NCI-H82 treated with DMSO at 0.1 percent for 48 hours (cell line): ENCODE measurements at regions not wholly inside any gene's neighbourhood (a gene's known extent, or its start where the extent isn't known, plus 50 kb on each side); places are given as distances from the start of the nearest gene placed in this dataset.
A peak's percentile ranks its signal among the peaks of the same experiment; 100 is the strongest.

Source experiments
- DNase-seq: peaks from one replicate; lab custom pipeline; 2025; ENCODE audit not compliant: unreplicated experiment; lab: John Stamatoyannopoulos, UW

DNA sequence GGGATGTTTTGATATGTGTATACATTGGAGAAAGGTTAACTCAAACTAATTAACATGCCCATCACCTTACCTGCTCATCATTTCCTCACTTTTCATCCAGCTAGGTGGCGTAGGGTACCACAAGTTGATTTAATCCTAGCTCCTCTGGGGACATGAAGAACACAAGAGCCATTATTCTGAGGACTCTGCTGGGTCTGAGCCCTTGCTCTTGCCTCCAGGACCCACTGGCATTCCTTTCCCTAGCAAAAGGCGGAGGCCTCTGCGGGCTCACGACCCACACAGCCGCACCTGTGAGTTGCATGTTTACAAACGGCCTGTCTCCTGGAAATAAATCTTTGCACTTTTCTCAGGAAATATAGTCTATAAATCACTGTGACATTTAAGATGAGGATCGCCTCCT lies 871.9 kb downstream of the TBC1D22A start:
- DNase-seq = no peak

GRCh38 chr22:47633111-47633510 lies 870.7 kb downstream of the TBC1D22A start:
- DNase-seq = no peak

DNA sequence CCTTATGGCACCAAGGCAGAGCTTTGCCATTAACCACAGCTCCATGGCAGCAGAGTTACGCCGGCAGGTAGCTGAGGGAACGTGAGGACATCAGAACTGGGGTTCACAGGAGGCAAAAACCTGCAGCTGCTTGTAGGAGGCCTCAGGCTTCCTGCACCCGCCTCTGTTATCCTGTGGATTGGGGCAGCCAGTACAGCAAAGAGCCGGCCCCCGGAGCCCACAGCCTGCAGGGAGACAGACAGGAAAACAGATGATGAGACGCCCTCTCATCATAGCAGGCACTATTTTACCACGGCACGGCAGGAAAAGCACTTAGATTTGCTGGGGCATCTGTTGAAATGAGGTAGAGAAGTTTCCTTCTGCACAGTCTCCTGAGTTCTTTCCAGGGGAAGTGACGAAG lies 870.3 kb downstream of the TBC1D22A start:
- DNase-seq = no peak

DNA sequence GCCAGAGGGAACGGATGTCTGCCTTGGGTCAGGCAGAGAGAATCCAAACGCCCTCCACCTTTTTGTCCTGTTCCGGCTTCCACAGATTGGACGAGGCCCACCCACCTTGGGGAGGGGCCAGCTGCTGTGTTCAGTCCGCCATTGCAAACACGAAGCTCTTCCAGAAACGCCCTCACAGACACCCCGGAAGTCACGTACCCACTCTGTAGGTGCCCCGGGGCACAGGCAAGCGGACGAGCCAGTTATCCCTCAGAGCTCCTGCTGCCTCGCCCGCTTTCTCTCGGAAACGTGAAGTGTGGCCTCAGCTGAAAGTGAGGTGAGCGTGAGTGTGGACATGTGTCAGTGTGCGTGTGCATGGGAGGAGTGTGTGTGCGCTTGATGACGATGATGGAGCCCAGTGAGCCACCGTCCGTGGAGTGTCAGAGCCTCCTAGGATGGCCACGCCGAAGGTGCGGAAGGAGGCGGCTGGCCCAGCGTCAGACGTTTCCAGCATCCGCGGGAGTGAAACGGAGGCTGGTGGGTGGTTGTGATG lies 869.2 kb downstream of the TBC1D22A start:
- DNase-seq = peak; percentile 57

DNA sequence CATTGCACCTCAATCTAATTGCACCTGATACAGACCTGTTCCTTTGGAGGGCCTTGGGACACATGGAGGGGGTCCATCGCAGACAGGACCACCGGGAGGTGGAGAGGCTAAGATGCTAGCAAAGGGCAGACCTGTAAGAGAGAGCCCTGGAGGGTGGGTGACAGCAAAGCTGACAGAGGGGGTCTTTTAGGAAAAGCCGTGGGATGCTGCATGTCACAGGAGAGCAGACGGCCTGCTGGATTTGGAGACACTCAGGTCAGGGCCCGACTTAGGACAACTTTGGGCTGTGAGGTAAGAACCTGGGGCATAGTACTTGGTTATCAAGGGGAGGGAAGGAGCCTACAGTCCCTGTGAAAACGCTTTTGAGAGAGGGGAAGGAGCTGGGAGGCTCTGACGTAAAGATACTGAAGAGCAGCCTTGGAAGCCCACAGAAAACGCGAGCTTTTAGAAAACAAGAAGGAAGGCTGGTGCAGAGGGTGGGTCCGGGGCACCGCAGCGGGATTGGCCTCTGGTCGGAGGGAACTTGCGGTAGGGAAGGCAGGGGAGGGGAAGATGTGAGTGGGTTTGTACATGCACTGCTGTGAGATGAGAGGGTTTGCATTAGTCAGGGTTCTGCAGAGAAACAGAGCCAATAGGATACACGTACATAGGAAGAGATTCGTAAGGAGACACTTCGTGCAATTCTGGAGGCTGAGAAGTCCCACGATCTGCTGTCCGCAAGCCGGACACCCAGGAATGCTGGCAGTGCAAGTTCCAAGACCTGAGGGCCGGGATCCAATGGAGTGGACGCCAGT lies 868.5 kb downstream of the TBC1D22A start:
- DNase-seq = peak; percentile 28

DNA sequence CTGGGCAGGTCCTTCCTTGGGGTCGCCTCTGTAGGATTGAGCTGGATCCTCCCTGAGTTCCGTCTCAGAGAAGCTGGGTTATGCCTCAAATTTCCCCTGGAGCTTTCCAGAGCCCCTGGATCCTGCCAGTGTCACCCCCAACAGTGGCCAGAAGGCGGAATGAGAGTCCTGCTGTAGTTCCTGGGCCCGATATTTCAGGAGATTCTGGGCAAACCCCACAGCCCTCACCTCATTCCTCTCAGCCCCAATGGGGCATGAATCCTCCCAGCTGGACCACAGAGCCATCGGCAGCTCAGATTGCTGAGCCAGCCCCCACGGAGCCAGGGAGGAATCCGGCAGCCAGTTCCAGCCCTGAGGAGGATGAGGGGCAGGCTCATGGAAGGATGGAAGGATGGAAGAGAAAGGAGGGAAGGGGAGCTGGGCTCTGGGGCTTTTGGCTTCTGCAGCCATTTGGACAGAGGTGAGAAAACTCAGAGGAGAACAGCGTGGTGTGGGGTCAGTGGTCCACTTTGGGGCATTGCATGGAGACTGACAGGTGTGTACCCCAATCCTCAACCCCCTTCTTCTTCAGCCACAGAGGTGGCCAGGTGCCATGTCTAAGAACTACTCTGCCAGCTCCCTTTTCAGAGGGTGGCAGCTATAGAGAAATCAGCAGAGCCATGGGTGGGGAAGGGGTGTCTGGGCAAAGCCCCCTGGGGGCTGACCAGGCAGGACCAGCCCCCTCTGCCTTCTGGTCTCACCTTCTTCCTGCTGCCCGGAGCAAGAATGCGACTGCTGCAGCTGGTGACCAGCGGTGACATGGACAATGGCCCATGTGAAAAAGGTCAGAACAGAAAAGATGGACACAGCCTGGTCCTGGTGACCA lies 867.6 kb downstream of the TBC1D22A start:
- DNase-seq = no peak

- DNase-seq = no peak
Observed at GRCh38 chr22:47629273-47629711, 866.8 kb downstream of the TBC1D22A start.

- DNase-seq = no peak
Observed at GRCh38 chr22:47628477-47629272, 866.2 kb downstream of the TBC1D22A start.

GRCh38 chr22:47627556-47628253 lies 865.3 kb downstream of the TBC1D22A start:
- no peak for DNase-seq

- no peak for DNase-seq
Observed at GRCh38 chr22:47626428-47627390, 864.3 kb downstream of the TBC1D22A start.

- DNase-seq = no peak
Observed at GRCh38 chr22:47625531-47626427, 863.3 kb downstream of the TBC1D22A start.

- DNase-seq = no peak
Observed at GRCh38 chr22:47625013-47625385, 862.5 kb downstream of the TBC1D22A start.

DNA sequence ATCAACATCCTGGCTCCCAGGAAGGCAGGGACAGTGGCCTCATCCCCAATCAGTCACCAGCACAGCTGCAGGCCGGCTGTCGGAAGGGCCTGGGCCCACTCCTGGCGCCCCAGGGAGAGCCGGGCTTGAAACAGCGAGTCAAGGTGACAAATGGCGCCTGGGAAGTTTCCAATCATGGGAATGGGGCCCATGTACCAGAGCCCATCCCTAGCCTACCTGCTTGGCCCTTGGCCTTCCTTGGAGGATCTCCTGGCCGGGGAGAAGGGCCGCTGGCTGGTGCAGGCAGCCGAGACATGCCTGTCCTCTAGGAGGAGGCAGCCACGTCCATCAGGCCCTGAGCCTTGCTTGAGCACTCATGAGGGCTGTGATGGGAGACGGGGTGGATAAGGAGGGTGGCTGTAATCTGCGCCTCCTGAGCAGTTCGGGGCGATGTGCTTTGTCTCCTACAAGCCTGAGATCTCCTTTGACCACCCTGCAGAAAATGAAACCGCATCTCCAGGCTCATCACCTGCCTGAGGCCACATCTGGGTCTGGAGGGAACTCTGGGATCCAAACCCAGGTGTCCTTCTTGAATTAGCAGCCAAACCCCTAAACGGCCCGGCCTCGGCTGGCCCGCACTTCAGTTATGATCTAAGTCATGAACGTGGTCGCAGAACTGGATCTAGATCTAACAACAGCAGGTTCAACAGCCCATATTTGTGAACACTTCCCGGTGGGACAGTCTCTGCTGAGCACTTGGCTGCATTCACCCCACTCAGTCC lies 862.0 kb downstream of the TBC1D22A start:
- no peak for DNase-seq

DNA sequence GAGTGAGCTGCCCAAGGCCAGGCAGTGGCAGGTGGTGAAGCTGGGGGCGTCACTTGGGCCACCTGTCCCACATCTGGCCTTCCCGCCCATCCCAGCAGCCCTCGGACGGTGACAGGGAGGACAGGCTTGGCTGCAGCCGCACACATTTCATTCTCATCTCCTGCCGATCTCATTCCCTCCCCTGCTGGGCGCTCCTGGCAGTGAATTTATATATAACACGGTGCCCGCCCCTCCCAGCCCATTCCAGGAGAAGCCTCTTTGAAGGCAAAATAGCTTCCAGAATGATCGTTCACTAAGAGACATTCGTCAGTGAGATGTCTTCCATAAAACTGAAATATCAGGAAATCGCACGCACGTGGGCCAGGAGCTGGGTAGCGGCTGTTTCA lies 861.3 kb downstream of the TBC1D22A start:
- DNase-seq = no peak

DNA sequence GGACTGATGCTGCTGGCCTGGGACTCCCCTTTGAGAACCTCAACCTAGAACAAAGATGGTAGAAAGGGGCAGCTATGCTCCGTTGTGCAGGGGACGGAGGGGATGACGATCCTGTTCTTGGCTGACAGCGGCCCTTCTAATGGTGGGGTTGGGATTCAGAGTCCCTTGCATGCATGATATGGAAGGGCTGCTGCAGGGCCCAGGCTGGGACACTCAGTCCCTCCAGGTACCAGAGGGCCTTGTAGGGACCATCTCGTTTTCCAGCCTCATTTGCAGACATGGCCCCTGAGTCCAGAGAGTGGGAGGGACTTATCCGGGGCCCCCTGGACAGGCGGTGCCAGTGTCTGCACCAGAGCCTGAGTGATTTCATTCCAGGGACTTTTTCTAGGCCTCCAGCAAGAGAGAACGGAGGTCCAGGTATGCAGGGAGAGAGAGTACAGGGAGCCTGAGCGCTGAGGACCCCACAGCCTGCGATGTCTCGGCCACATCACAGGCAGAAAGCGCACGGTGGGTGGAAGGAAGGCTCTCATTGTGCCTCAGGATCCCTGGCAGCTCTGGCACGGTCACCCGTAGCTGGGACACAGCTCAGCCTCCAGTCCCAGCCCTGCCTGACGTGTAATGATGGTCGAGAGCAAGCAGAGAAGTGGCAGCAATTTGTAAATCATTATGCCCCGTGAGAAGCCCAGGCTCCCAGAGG lies 860.8 kb downstream of the TBC1D22A start:
- no peak for DNase-seq

- no peak for DNase-seq
Observed at GRCh38 chr22:47622541-47622940, 860.1 kb downstream of the TBC1D22A start.

GRCh38 chr22:47621253-47621652 lies 858.8 kb downstream of the TBC1D22A start:
- DNase-seq = no peak
